PC-3 (cell line): ENCODE measurements at regions not wholly inside any gene's neighbourhood (a gene's known extent, or its start where the extent isn't known, plus 50 kb on each side); places are given as distances from the start of the nearest gene placed in this dataset.

ENCODE experiments used
- ATAC-seq: fragments of 200-7000 bp; cut with Tn5 transposase; 2 replicates; pipeline ENCODE4 v1.9.1; 2020; ENCODE audit warnings: mild to moderate bottlenecking, moderate library complexity
- BruUV-seq: library from RNA; stranded (reverse); fragments of 400-500 nt; replicated peaks from 2 replicates; lab custom pipeline; 2021; lab: Mats Ljungman, UMichigan
- CTCF ChIA-PET: fragments of 300-600 bp; sonication (Branson Sonifier 250); formaldehyde crosslinking; loops from one replicate; lab custom pipeline; 2022; ENCODE audit warnings: antibody characterized with exemption; lab: Charles Lee
- POLR2A ChIA-PET: fragments of 300-600 bp; sonication (Branson Sonifier 250); formaldehyde crosslinking; loops from one replicate; lab custom pipeline; 2022; ENCODE audit warnings: antibody characterized with exemption; ENCODE audit not compliant: unreplicated experiment; lab: Charles Lee
- DNase-seq: peaks from one replicate; pipeline ENCODE4 v3.0.0-alpha.2; 2015
- H2AFZ ChIP-seq: fragments of 300-600 bp; sonication (generic); 2 replicates; pipeline ENCODE4 v1.6.0; 2016; ENCODE audit warnings: antibody characterized with exemption, low read length
- H3F3A ChIP-seq: fragments of 300-600 bp; sonication (generic); one replicate; pipeline ENCODE4 v1.6.0; 2017; ENCODE audit warnings: antibody characterized with exemption, low read length, control low read depth, mild to moderate bottlenecking; ENCODE audit not compliant: unreplicated experiment
- H3K27ac ChIP-seq: fragments of 300-600 bp; sonication (generic); 2 replicates; pipeline ENCODE4 v1.5.1; 2016; ENCODE audit warnings: mild to moderate bottlenecking, low read length
- H3K27me3 ChIP-seq: fragments of 300-600 bp; sonication (generic); 2 replicates; pipeline ENCODE4 v1.6.1; 2016; ENCODE audit warnings: low read length, mixed read lengths
- H3K36me3 ChIP-seq: fragments of 300-600 bp; sonication (generic); 2 replicates; pipeline ENCODE4 v1.6.1; 2016; ENCODE audit warnings: low read depth, mixed run types, low read length, mixed read lengths
- H3K4me1 ChIP-seq: fragments of 300-600 bp; sonication (generic); 2 replicates; pipeline ENCODE4 v1.5.1; 2016; ENCODE audit warnings: low read length; ENCODE audit not compliant: insufficient read depth
- H3K4me2 ChIP-seq: fragments of 300-600 bp; sonication (generic); 2 replicates; pipeline ENCODE4 v1.6.0; 2016; ENCODE audit warnings: low read length
- H3K4me3 ChIP-seq: fragments of 300-600 bp; sonication (generic); 2 replicates; pipeline ENCODE4 v1.5.1; 2016; ENCODE audit warnings: mild to moderate bottlenecking, low read length, mixed read lengths
- H3K79me2 ChIP-seq: fragments of 300-600 bp; sonication (generic); 2 replicates; pipeline ENCODE4 v1.6.1; 2017; ENCODE audit warnings: low read length, mixed read lengths
- H3K9ac ChIP-seq: fragments of 300-600 bp; sonication (generic); 2 replicates; pipeline ENCODE4 v1.6.0; 2016; ENCODE audit warnings: mild to moderate bottlenecking, low read length
- H3K9me2 ChIP-seq: fragments of 300-600 bp; sonication (generic); replicated peaks from 2 replicates; pipeline ENCODE4 v1.6.1; 2016; ENCODE audit warnings: mixed run types, low read length, mixed read lengths
- H3K9me3 ChIP-seq: fragments of 300-600 bp; sonication (generic); 2 replicates; pipeline ENCODE4 v1.6.1; 2016; ENCODE audit warnings: low read length, mixed read lengths
- H4K20me1 ChIP-seq: fragments of 300-600 bp; sonication (generic); 2 replicates; pipeline ENCODE4 v1.6.1; 2016; ENCODE audit warnings: low read length, mixed read lengths
- EZH2 ChIP-seq: fragments of 300-600 bp; sonication (generic); IDR thresholded peaks from one replicate; pipeline ENCODE4 v1.6.1; 2017; ENCODE audit warnings: antibody characterized with exemption, mild to moderate bottlenecking, low read length; ENCODE audit not compliant: unreplicated experiment
- EZH2phosphoT487 ChIP-seq: fragments of 300-600 bp; sonication (generic); IDR thresholded peaks from 2 replicates; pipeline ENCODE4 v1.6.1; 2018; ENCODE audit warnings: mild to moderate bottlenecking, antibody characterized with exemption, low read length, borderline replicate concordance
- intact Hi-C: fragments of 100-400 bp; cut with micrococcal nuclease; formaldehyde crosslinking; loops from 2 replicates; pipeline ENCODE4 v1.9.0; 2023
- TF ChIP-seq, protein P1 (sequence below): fragments of 300-600 bp; sonication (generic); conservative IDR thresholded peaks from 2 replicates; pipeline ENCODE4 v1.5.1; 2017; ENCODE audit warnings: antibody characterized with exemption, low read depth, mild to moderate bottlenecking, low read length

DNA sequence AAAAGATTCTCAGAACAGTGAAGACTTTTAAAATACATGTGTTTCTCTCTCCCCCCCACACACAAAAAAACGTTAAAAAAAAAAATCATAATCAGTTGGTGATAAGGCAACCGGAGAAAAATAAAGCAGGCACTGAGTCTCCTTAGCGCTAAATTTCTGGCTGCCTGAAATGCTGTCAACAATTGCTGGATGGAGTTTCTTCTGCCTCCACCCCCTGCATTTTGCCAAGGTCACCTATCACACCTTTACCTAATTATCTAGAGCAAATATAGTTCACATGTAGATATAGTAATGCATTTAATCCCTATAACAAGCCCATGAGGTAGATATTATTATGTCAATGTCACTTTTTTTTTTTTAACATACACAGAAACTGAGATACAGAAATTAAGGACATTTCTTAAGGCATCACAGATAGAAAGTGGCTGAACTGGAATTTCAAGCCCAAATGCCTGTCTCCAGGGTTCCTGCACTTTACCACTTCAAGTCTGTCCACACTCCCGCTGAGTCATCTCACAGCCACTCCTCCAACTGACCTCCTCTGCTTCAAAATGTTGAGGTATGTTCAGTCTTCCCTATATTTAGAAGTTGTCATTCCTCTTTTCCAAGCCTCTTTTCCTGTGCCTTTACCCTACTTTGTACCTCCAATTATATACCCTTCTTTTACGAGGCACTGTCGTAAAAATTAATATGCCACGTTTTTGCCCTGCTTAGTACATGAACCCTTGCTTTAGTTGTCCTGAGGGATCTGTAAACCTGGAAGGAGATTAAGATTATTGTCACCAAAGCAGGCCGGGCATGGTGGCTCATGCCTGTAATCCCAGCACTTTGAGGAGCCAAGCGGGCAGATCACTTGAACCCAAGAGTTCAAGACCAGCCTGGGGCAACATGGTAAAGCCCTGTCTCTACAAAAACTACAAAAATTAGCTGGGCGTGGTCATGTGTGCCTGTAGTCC, 72.8 kb upstream of the MPP7 start:
- H3K36me3 ChIP-seq = no peaks in the 10 kb centered on the region
- peak overlapping the region; percentile 99 for H3K27ac ChIP-seq
- peaks cover 5% of the 10 kb centered on the region for H3F3A ChIP-seq
- H3K4me1 ChIP-seq = peaks cover 20% of the 10 kb centered on the region
- intact Hi-C loops = no loop called here
- H2AFZ ChIP-seq = peak overlapping the region; percentile 47; the same call in 1 of the 2 replicates
- no TSS peak for BruUV-seq
- no peak overlapping the region for H3K4me3 ChIP-seq
- no peaks in the 10 kb centered on the region for H3K9me2 ChIP-seq
- H3K9me3 ChIP-seq = no peaks in the 10 kb centered on the region
- H3K4me2 ChIP-seq = peak overlapping the region; percentile 84
- CTCF ChIA-PET = no interaction called here
- peak; percentile 94 for DNase-seq
- no peaks in the 10 kb centered on the region for H3K27me3 ChIP-seq
- peak; percentile 98 for ATAC-seq
- TF ChIP-seq, protein P1, sequence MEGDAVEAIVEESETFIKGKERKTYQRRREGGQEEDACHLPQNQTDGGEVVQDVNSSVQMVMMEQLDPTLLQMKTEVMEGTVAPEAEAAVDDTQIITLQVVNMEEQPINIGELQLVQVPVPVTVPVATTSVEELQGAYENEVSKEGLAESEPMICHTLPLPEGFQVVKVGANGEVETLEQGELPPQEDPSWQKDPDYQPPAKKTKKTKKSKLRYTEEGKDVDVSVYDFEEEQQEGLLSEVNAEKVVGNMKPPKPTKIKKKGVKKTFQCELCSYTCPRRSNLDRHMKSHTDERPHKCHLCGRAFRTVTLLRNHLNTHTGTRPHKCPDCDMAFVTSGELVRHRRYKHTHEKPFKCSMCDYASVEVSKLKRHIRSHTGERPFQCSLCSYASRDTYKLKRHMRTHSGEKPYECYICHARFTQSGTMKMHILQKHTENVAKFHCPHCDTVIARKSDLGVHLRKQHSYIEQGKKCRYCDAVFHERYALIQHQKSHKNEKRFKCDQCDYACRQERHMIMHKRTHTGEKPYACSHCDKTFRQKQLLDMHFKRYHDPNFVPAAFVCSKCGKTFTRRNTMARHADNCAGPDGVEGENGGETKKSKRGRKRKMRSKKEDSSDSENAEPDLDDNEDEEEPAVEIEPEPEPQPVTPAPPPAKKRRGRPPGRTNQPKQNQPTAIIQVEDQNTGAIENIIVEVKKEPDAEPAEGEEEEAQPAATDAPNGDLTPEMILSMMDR = no peak
- TF ChIP-seq EZH2 (no peak), EZH2phosphoT487 (no peak)
- H4K20me1 ChIP-seq = no peaks in the 10 kb centered on the region
- POLR2A ChIA-PET = no interaction called here
- peak overlapping the region; percentile 66 for H3K9ac ChIP-seq
- no peaks in the 10 kb centered on the region for H3K79me2 ChIP-seq

DNA sequence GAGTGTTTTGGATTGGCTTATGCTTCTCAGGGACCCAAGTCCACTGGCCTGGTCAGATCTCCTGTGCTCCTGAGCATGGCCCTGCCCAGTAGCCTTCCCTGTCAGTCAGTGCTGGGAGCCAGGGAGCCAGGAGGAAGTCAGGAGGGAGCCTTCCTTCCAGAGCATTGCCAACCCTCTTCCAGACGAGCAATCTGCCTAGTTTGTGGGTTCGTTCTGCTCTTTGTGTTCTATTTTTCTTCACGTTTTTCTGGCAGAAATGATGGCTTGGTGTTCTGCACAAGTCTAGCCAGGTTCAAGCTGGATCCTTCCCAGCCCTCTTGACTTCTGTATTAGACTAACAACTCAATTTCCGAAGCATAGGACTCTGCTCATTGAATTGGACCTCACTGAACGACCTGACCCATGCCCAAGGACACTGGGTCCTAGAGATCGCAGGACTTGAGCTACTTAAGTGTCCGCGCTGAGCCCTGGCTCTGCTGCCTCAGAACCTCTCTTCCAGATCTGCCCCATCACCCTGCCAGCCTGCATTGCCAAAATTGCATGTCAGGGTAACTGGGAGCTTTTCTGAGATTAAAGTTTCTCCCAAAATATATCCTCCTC, 76.2 kb upstream of the MPP7 start:
- ChIA-PET CTCF (no interaction called here), POLR2A (no interaction called here)
- no peaks in the 10 kb centered on the region for H4K20me1 ChIP-seq
- H2AFZ ChIP-seq = no peak overlapping the region
- H3K79me2 ChIP-seq = no peaks in the 10 kb centered on the region
- ATAC-seq = no peak
- intact Hi-C loops = no loop called here
- no TSS peak for BruUV-seq
- H3K4me3 ChIP-seq = no peak overlapping the region
- H3K9me3 ChIP-seq = no peaks in the 10 kb centered on the region
- H3K9me2 ChIP-seq = no peaks in the 10 kb centered on the region
- DNase-seq = no peak
- H3K27me3 ChIP-seq = no peaks in the 10 kb centered on the region
- H3K9ac ChIP-seq = no peak overlapping the region
- H3K4me2 ChIP-seq = no peak overlapping the region
- H3F3A ChIP-seq = peaks cover 5% of the 10 kb centered on the region
- TF ChIP-seq EZH2phosphoT487 (no peak), EZH2 (no peak)
- TF ChIP-seq, protein P1 = no peak
- no peaks in the 10 kb centered on the region for H3K36me3 ChIP-seq
- no peak overlapping the region for H3K27ac ChIP-seq
- H3K4me1 ChIP-seq = peaks cover 22% of the 10 kb centered on the region
